ENCODE measurements at regions not wholly inside any gene's neighbourhood (a gene's known extent, or its start where the extent isn't known, plus 50 kb on each side); places are given as distances from the start of the nearest gene placed in this dataset.

- no peak for TF ChIP-seq CTCF (IDR thresholded peaks at IDR 0.05; ENCODE audit: insufficient read depth, low read length, poor library complexity, severe bottlenecking)
- Histone ChIP-seq H3K36me3 (ENCODE audit: control insufficient read depth, insufficient read depth, low read length) (no peaks in the 10 kb centered on the region), H3K27me3 (ENCODE audit: control insufficient read depth, insufficient read depth, low read length) (no peaks in the 10 kb centered on the region), H3K4me3 (ENCODE audit: low read depth, low read length) (no peak overlapping the region)
- DNase-seq (ENCODE audit: low read depth) = no peak
Observed at GRCh38 chrX:9227276-9227675, 193.3 kb upstream of the FAM9B start.

GRCh38 chrX:9231491-9231890, 197.6 kb upstream of the FAM9B start:
- DNase-seq (ENCODE audit: low read depth) = no peak
- TF ChIP-seq CTCF (IDR thresholded peaks at IDR 0.05; ENCODE audit: insufficient read depth, low read length, poor library complexity, severe bottlenecking) = no peak
- Histone ChIP-seq H3K36me3 (ENCODE audit: control insufficient read depth, insufficient read depth, low read length) (no peaks in the 10 kb centered on the region), H3K27me3 (ENCODE audit: control insufficient read depth, insufficient read depth, low read length) (no peaks in the 10 kb centered on the region), H3K4me3 (ENCODE audit: low read depth, low read length) (no peak overlapping the region)

- no peaks in the 10 kb centered on the region for H3K27me3 ChIP-seq (ENCODE audit: control insufficient read depth, insufficient read depth, low read length)
- H3K36me3 ChIP-seq (ENCODE audit: control insufficient read depth, insufficient read depth, low read length) = no peaks in the 10 kb centered on the region
- no peak for DNase-seq (ENCODE audit: low read depth)
- no peak overlapping the region for H3K4me3 ChIP-seq (ENCODE audit: low read depth, low read length)
- TF ChIP-seq CTCF (IDR thresholded peaks at IDR 0.05; ENCODE audit: insufficient read depth, low read length, poor library complexity, severe bottlenecking) = no peak
Observed at GRCh38 chrX:9233141-9233540, 199.2 kb upstream of the FAM9B start.

- TF ChIP-seq CTCF (IDR thresholded peaks at IDR 0.05; ENCODE audit: insufficient read depth, low read length, poor library complexity, severe bottlenecking) = no peak
- H3K4me3 ChIP-seq (ENCODE audit: low read depth, low read length) = no peak overlapping the region
- no peaks in the 10 kb centered on the region for H3K36me3 ChIP-seq (ENCODE audit: control insufficient read depth, insufficient read depth, low read length)
- no peaks in the 10 kb centered on the region for H3K27me3 ChIP-seq (ENCODE audit: control insufficient read depth, insufficient read depth, low read length)
- no peak for DNase-seq (ENCODE audit: low read depth)
Observed at GRCh38 chrX:9234315-9234714, 200.4 kb upstream of the FAM9B start.

GRCh38 chrX:9235722-9236121, 201.8 kb upstream of the FAM9B start:
- Histone ChIP-seq H3K27me3 (ENCODE audit: control insufficient read depth, insufficient read depth, low read length) (no peaks in the 10 kb centered on the region), H3K36me3 (ENCODE audit: control insufficient read depth, insufficient read depth, low read length) (no peaks in the 10 kb centered on the region), H3K4me3 (ENCODE audit: low read depth, low read length) (no peak overlapping the region)
- no peak for TF ChIP-seq CTCF (IDR thresholded peaks at IDR 0.05; ENCODE audit: insufficient read depth, low read length, poor library complexity, severe bottlenecking)
- no peak for DNase-seq (ENCODE audit: low read depth)

GRCh38 chrX:9240956-9241355, 207.0 kb upstream of the FAM9B start:
- Histone ChIP-seq H3K36me3 (ENCODE audit: control insufficient read depth, insufficient read depth, low read length) (no peaks in the 10 kb centered on the region), H3K4me3 (ENCODE audit: low read depth, low read length) (no peak overlapping the region), H3K27me3 (ENCODE audit: control insufficient read depth, insufficient read depth, low read length) (no peaks in the 10 kb centered on the region)
- TF ChIP-seq CTCF (IDR thresholded peaks at IDR 0.05; ENCODE audit: insufficient read depth, low read length, poor library complexity, severe bottlenecking) = no peak
- DNase-seq (ENCODE audit: low read depth) = no peak
